ENCODE measurements at regions not wholly inside any gene's neighbourhood (a gene's known extent, or its start where the extent isn't known, plus 50 kb on each side); places are given as distances from the start of the nearest gene placed in this dataset.

DNA sequence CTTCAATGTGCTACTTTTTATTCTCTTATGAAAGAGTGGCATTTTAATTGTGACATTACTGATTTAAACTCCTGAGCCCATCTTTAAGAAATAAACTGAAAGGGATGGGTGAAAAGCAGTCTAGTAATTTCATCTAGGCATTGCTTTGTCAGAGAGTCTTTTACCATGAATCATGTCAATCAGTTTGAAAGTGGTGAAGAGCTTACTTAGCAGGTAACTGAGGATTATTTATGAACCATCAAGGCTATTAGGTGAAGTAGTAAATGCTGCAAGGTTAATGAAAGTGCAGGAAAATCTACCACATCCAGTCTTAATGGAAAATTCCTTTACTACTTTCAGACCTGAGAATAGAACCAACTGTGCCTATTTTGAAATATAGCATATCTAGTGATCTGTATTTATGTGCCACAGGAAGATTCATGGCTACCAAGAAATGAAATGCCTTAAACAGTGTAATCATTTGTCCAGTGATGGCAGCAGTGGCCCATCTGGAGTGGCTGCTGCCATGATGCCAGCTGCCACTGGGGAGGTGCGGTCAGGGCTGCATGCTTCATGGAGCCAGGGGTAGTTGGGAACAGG lies 368.9 kb downstream of the SLITRK6 start:
- TF ChIP-seq, protein P1, sequence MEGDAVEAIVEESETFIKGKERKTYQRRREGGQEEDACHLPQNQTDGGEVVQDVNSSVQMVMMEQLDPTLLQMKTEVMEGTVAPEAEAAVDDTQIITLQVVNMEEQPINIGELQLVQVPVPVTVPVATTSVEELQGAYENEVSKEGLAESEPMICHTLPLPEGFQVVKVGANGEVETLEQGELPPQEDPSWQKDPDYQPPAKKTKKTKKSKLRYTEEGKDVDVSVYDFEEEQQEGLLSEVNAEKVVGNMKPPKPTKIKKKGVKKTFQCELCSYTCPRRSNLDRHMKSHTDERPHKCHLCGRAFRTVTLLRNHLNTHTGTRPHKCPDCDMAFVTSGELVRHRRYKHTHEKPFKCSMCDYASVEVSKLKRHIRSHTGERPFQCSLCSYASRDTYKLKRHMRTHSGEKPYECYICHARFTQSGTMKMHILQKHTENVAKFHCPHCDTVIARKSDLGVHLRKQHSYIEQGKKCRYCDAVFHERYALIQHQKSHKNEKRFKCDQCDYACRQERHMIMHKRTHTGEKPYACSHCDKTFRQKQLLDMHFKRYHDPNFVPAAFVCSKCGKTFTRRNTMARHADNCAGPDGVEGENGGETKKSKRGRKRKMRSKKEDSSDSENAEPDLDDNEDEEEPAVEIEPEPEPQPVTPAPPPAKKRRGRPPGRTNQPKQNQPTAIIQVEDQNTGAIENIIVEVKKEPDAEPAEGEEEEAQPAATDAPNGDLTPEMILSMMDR (IDR thresholded peaks at IDR 0.05), result no peak
- no peak for TF ChIP-seq POLR2A (IDR thresholded peaks at IDR 0.05)
- no peak for TF ChIP-seq POLR2AphosphoS5 (IDR thresholded peaks at IDR 0.05)

Measured in stomach (tissue), 4 donors.